ENCODE measurements at regions not wholly inside any gene's neighbourhood (a gene's known extent, or its start where the extent isn't known, plus 50 kb on each side); places are given as distances from the start of the nearest gene placed in this dataset.

GRCh38 chr7:19210893-19211413 is 65.7 kb upstream of the FERD3L start:
- no peaks in the 10 kb centered on the region for H3K9me3 ChIP-seq (ENCODE audit: insufficient read depth, low read length)
- no peak overlapping the region for H3K4me3 ChIP-seq (ENCODE audit: insufficient read depth, low read length, poor library complexity, severe bottlenecking)
- no peak overlapping the region for H3K4me2 ChIP-seq (ENCODE audit: low read depth, low read length, poor library complexity, severe bottlenecking)
- H3K9me2 ChIP-seq (replicated peaks; ENCODE audit: insufficient read depth, low read length): no peaks in the 10 kb centered on the region
- no peaks in the 10 kb centered on the region for H3K79me2 ChIP-seq (ENCODE audit: insufficient read depth, low read length)
- TF ChIP-seq CTCF (IDR thresholded peaks at IDR 0.05; ENCODE audit: insufficient read depth, low read length, poor library complexity, severe bottlenecking) (no peak), EZH2phosphoT487 (conservative IDR thresholded peaks at IDR 0.05; ENCODE audit: low read length) (no peak)
- no peak overlapping the region for H3K27ac ChIP-seq (ENCODE audit: low read depth, low read length)
- H3K9ac ChIP-seq (ENCODE audit: low read length): no peak overlapping the region
- H4K20me1 ChIP-seq (ENCODE audit: low read depth, low read length): no peaks in the 10 kb centered on the region
- no peaks in the 10 kb centered on the region for H3K36me3 ChIP-seq (ENCODE audit: low read length)
- no peak overlapping the region for H2AFZ ChIP-seq (ENCODE audit: low read depth, low read length, severe bottlenecking)
- H3F3A ChIP-seq (ENCODE audit: insufficient read depth): no peaks in the 10 kb centered on the region
- H3K27me3 ChIP-seq (ENCODE audit: low read length): no peaks in the 10 kb centered on the region

GRCh38 chr7:19209166-19209696 is 64.0 kb upstream of the FERD3L start:
- no peak overlapping the region for H2AFZ ChIP-seq (ENCODE audit: low read depth, low read length, severe bottlenecking)

GRCh38 chr7:19206721-19207120 is 61.5 kb upstream of the FERD3L start:
- no peaks in the 10 kb centered on the region for H3K9me2 ChIP-seq (replicated peaks; ENCODE audit: insufficient read depth, low read length)
- TF ChIP-seq CTCF (IDR thresholded peaks at IDR 0.05; ENCODE audit: insufficient read depth, low read length, poor library complexity, severe bottlenecking) (no peak), EZH2phosphoT487 (conservative IDR thresholded peaks at IDR 0.05; ENCODE audit: low read length) (no peak)
- H4K20me1 ChIP-seq (ENCODE audit: low read depth, low read length): no peaks in the 10 kb centered on the region
- no peak overlapping the region for H3K4me2 ChIP-seq (ENCODE audit: low read depth, low read length, poor library complexity, severe bottlenecking)
- no peak overlapping the region for H3K27ac ChIP-seq (ENCODE audit: low read depth, low read length)
- no peak overlapping the region for H3K9ac ChIP-seq (ENCODE audit: low read length)
- H2AFZ ChIP-seq (ENCODE audit: low read depth, low read length, severe bottlenecking): no peak overlapping the region
- H3K27me3 ChIP-seq (ENCODE audit: low read length): no peaks in the 10 kb centered on the region
- no peaks in the 10 kb centered on the region for H3K79me2 ChIP-seq (ENCODE audit: insufficient read depth, low read length)
- no peaks in the 10 kb centered on the region for H3K36me3 ChIP-seq (ENCODE audit: low read length)
- H3K4me3 ChIP-seq (ENCODE audit: insufficient read depth, low read length, poor library complexity, severe bottlenecking): no peak overlapping the region
- no peaks in the 10 kb centered on the region for H3F3A ChIP-seq (ENCODE audit: insufficient read depth)
- H3K9me3 ChIP-seq (ENCODE audit: insufficient read depth, low read length): no peaks in the 10 kb centered on the region

More at GRCh38 chr7:19209166-19209696, 64.0 kb upstream of the FERD3L start:
- H3K27ac ChIP-seq (ENCODE audit: low read depth, low read length): no peak overlapping the region
- H3K4me2 ChIP-seq (ENCODE audit: low read depth, low read length, poor library complexity, severe bottlenecking): no peak overlapping the region
- TF ChIP-seq EZH2phosphoT487 (conservative IDR thresholded peaks at IDR 0.05; ENCODE audit: low read length): no peak
- no peak for TF ChIP-seq CTCF (IDR thresholded peaks at IDR 0.05; ENCODE audit: insufficient read depth, low read length, poor library complexity, severe bottlenecking)
- no peaks in the 10 kb centered on the region for H3K9me3 ChIP-seq (ENCODE audit: insufficient read depth, low read length)
- no peaks in the 10 kb centered on the region for H3K36me3 ChIP-seq (ENCODE audit: low read length)
- H3K4me3 ChIP-seq (ENCODE audit: insufficient read depth, low read length, poor library complexity, severe bottlenecking): no peak overlapping the region
- no peaks in the 10 kb centered on the region for H3K27me3 ChIP-seq (ENCODE audit: low read length)
- H4K20me1 ChIP-seq (ENCODE audit: low read depth, low read length): no peaks in the 10 kb centered on the region
- no peaks in the 10 kb centered on the region for H3K9me2 ChIP-seq (replicated peaks; ENCODE audit: insufficient read depth, low read length)
- no peak overlapping the region for H3K9ac ChIP-seq (ENCODE audit: low read length)
- H3K79me2 ChIP-seq (ENCODE audit: insufficient read depth, low read length): no peaks in the 10 kb centered on the region
- H3F3A ChIP-seq (ENCODE audit: insufficient read depth): no peaks in the 10 kb centered on the region
